ENCODE measurements at regions not wholly inside any gene's neighbourhood (a gene's known extent, or its start where the extent isn't known, plus 50 kb on each side); places are given as distances from the start of the nearest gene placed in this dataset.

DNA sequence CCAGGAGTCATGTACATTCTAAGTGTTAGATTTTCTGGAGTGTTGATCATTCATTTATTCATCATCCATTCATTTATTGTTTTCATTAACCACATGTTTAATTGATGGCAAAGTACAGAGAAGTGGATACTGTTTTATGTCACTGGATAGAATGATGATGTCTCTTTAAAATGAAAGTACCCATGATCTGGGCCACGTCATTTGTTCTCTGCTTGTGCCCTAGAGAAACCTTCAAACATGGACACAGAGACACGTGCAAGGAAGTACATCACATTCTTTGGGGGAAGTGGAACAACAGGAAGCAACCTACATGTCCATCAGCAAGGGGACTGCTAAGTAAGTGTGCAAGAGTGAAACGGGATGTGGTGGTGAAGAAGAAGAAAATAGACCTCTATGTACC is 75.8 kb upstream of the TSHZ2 start:
- TF ChIP-seq, protein P1, sequence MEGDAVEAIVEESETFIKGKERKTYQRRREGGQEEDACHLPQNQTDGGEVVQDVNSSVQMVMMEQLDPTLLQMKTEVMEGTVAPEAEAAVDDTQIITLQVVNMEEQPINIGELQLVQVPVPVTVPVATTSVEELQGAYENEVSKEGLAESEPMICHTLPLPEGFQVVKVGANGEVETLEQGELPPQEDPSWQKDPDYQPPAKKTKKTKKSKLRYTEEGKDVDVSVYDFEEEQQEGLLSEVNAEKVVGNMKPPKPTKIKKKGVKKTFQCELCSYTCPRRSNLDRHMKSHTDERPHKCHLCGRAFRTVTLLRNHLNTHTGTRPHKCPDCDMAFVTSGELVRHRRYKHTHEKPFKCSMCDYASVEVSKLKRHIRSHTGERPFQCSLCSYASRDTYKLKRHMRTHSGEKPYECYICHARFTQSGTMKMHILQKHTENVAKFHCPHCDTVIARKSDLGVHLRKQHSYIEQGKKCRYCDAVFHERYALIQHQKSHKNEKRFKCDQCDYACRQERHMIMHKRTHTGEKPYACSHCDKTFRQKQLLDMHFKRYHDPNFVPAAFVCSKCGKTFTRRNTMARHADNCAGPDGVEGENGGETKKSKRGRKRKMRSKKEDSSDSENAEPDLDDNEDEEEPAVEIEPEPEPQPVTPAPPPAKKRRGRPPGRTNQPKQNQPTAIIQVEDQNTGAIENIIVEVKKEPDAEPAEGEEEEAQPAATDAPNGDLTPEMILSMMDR (IDR thresholded peaks at IDR 0.05) = no peak
- TF ChIP-seq EZH2 (IDR thresholded peaks at IDR 0.05) = no peak
